HG02973 (cell line): ENCODE measurements at regions not wholly inside any gene's neighbourhood (a gene's known extent, or its start where the extent isn't known, plus 50 kb on each side); places are given as distances from the start of the nearest gene placed in this dataset.

ENCODE experiments used
- ATAC-seq: cut with Tn5 transposase; IDR thresholded peaks from one replicate; pipeline ENCODE4 v1.9.1; 2021; ENCODE audit warnings: moderate library complexity; ENCODE audit not compliant: unreplicated experiment

GRCh38 chr10:106216085-106216484 is 948.4 kb downstream of the SORCS1 start:
- ATAC-seq = no peak

GRCh38 chr10:106214243-106214642 is 950.3 kb downstream of the SORCS1 start:
- ATAC-seq = no peak

DNA sequence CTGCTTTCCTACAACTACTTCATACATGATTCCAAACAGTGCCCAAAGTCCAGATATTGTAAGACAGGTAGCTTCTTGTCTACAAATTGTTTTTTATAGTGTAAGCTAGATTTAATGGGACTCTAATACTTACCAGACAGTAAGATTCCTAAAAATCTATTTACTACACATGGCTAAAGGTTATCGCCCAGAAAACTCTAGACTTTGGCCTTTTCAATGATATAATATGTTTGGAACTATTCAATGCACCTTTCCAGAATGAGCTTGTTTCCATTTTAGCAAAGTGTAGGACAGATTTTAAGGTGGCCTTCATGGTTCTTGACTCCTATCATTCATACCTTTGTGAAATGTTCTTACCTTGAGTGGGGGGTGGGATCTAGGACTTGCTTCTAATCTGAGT is 951.0 kb downstream of the SORCS1 start:
- ATAC-seq = no peak

DNA sequence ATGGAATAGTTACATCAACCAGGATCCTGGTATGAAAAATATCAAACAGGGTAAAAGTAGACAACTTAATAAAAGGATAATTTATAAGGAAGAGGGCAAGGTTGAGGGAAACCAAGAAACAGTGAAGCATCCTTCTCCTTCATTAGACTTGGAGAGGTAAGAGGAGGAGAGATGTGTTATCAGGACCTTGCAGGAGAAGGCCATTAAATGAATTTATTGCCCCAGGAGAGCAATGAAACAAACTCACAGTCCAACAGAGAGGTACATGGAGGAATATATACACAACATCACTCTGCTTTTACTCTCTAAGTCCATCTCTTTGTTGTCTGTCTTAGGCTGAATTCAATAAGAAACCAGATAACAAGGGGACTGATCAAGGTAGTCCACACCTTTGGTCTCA is 966.2 kb downstream of the SORCS1 start:
- no peak for ATAC-seq

- peak; percentile 62 for ATAC-seq
Observed at GRCh38 chr10:106189292-106189691, 975.2 kb downstream of the SORCS1 start.

- ATAC-seq = no peak
Observed at GRCh38 chr10:106185951-106186350, 978.6 kb downstream of the SORCS1 start.

DNA sequence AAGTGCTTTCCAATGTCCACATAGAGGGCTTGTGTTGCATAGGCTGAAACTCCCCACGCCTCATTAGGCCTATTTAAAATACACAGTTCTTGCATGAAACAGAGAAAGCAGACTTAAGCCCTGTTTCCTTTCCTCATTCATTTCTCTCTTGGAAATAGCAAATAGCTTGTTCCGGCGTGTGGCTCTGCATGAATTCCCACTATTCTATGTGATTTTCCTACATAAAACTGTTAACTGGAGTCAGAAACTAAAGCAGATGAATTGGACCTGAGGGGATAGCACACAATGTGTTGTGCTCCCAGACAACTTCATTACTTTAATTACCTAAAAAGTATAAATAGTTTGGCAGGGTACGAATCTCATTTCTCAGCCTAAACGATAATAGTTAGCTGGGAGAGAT is 981.5 kb downstream of the SORCS1 start:
- ATAC-seq = no peak

- ATAC-seq = no peak
Observed at GRCh38 chr10:106182542-106182941, 982.0 kb downstream of the SORCS1 start.

DNA sequence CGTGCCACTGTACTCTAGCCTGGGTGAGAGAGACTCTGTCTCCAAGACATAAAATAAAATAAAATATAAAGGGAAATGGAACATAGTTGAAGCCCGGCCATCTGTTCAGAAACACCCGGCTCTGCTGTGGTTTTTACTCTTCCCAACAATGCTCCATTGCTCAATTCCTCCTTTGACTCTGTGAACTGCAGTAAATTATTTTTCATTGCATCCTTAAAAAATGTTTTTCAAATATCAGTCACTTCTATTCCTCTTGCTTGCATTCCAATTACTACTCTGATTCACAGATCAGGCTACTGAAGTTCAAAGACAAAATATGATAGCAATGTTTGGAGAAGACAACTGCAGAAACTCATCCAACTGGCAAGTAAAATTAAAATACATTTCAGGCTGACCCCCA is 983.0 kb downstream of the SORCS1 start:
- ATAC-seq = no peak

GRCh38 chr10:106179430-106179829 is 985.1 kb downstream of the SORCS1 start:
- no peak for ATAC-seq

DNA sequence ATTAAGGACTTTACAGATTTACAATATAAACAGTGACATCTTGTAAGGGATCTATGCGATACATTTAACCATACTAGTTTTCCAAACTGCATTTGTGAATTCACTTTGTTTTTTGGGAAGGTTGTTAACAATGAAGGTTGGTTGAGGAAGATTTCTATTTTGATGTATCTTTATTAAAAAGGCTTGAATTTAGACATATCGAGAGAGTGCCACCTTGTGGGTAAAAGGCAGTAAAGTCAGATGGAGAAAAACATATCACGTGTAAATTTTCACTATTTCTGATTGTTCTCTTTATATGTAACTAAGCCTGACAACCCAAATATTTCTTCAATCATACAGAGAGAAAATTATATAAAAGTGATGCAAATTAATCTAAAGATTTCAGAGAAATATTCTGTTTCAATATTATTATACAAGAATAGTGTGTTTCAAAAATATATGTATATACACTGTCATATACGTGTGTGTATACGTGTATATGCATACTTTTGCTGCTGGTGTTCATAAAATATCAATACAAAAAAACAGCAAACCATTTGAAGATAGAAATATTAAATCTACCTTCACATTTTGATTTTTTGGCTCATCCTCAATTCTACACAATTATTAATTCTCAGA is 988.6 kb downstream of the SORCS1 start:
- no peak for ATAC-seq

DNA sequence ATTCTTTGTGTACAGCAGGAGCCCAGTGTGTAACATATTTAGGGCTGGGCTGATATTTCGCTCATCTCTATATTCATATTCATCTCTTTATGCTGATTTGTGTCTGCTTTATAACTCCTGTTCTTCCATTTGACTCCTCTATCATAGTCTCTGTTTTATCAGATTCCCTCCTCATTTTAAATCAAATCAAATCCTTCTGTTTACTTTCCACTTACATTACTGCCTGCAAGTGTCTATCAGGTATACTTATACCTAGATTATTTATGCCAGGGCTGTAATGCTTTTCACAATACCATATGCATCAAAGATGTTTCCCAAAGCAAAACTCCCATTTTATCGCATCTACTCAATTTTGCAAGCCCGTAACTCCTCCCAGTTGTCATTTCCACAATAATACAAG is 990.7 kb downstream of the SORCS1 start:
- no peak for ATAC-seq

- ATAC-seq = no peak
Observed at GRCh38 chr10:106169241-106169640, 995.3 kb downstream of the SORCS1 start.

GRCh38 chr10:106167946-106168345 is 996.6 kb downstream of the SORCS1 start:
- ATAC-seq = no peak

DNA sequence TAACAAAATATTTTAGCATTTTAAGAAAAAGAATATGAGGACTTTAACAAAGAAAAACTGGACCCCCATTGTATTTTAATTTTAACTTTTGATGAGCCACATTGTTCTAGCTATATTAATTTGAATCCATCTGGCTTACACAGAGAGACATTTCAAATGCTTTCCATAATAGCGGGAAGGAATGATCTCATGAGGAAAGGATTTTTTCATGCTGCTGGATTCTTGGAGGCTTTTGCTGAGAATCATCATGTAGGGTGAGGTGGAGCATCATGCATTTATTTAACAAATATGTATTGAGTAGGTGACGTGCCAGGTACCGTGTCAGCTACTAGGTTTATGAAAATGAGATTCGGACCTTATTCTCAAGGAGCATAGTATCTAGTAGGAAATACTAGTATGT is 1006.3 kb downstream of the SORCS1 start:
- ATAC-seq = no peak

DNA sequence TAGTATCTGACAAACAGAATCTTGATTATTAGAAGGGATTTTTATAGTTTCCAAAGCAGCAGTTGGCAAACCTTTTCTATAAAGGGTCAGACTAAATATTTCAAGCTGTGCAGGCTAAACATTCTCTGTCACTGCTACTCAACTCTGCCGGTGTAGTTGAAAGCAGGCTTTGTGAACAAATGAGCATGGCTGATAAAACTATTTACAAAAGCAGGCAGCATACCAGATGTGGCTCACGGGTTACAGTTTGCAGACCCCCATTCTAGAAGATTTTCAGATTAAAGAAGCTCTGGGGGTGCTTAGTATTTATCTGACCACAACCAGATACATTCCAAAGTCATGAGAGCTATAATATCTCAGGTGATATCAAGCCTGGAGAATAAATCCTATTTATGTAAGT is 1017.5 kb downstream of the SORCS1 start:
- ATAC-seq = no peak

DNA sequence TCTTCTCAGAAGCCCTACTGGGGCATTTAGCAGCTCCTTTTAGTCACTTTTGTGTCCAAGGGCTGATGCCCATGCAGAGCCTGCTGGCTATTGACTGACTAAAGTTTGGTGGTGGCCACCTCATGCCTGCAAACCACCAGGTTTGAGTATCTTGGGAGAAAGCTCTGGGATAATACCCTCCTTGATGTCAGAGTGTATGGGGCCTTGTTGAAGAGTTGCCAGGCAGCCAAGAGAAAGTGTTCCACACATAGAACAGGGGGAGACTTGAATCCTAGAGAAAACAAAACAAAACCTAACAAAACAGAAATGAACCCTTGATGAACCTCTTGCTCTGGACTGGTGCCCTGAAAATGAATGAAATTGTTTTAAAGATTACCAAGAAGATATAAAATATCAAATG is 1024.6 kb downstream of the SORCS1 start:
- no peak for ATAC-seq

- ATAC-seq = no peak
Observed at GRCh38 chr10:106136175-106136574, 1028.3 kb downstream of the SORCS1 start.

- ATAC-seq = no peak
Observed at GRCh38 chr10:106134326-106135000, 1030.0 kb downstream of the SORCS1 start.

GRCh38 chr10:106133451-106133850 is 1031.1 kb downstream of the SORCS1 start:
- ATAC-seq = no peak

- no peak for ATAC-seq
Observed at GRCh38 chr10:106132956-106133355, 1031.5 kb downstream of the SORCS1 start.

DNA sequence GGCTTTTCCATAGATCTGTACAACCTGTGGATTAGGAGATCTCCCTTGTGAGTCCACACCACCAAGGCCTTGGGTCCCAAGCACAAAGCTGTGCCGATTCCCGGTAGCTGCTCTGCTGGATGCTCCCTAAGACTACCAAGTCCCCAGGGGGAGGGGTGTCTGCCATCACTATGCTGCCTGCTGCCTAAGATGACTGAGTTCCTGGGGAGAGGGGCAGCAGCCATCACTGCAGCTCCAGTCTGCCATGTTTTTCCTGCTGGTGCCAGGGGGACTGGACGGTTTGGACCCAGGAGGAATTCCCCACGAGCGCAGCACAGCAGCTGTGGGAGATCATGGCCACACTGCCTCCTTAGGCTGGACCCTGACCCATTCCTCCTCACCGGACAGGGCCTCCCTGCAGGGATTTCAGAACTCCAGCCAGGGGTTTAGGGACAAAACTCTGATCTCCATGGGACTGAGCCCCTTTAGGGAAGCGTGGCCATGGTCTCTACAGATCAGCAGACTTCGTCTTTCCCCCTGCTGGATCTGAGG is 1049.8 kb downstream of the SORCS1 start:
- ATAC-seq = no peak

- ATAC-seq = no peak
Observed at GRCh38 chr10:106111246-106111645, 1053.3 kb downstream of the SORCS1 start.
